ENCODE measurements at regions not wholly inside any gene's neighbourhood (a gene's known extent, or its start where the extent isn't known, plus 50 kb on each side); places are given as distances from the start of the nearest gene placed in this dataset.
"Not testable (repeated sequence)": the region's sequence is repeated elsewhere in the genome, so short reads cannot be mapped to it uniquely, and the experiment has no call there.

DNA sequence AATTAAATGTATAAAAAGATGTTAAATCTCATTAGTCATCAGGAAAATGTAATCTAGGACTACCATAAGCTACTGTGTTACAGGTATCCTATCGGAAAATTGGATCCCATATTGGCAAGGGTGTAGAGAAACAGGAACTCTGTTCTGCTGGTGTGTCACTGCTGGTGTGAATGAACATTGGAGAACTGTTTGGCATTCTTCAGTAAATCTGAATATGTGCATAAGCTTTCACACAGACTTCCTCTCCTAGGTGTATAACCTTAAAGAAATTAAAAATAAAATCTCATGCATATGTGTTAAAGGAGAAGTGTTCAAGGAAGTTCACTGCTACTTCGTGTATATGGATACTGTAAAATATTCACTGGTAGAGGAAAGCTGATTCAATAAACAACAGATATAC is 484.6 kb upstream of the TLE4 start:
- H3K4me1 ChIP-seq (ENCODE audit: control insufficient read depth in 1 of 2, extremely low read depth in 1 of 2, insufficient read depth in 2 of 2, low read length in 2 of 2) = no peaks in the 10 kb centered on the region
- no peaks in the 10 kb centered on the region for H3K27me3 ChIP-seq (replicated peaks in 1 of 2; ENCODE audit: control insufficient read depth in 2 of 2, extremely low read depth in 1 of 2, insufficient read depth in 2 of 2, low read length in 1 of 2)
- H3K27ac ChIP-seq (ENCODE audit: low read length) = no peak overlapping the region
- H3K36me3 Mint-ChIP-seq = no peaks in the 10 kb centered on the region
- H3K4me3 Mint-ChIP-seq = no peak overlapping the region
- ATAC-seq (replicated peaks in 1 of 4) = no peak
- CTCF ChIA-PET = no interaction called here
- peaks cover 2 to 16% (median 6%) of the 10 kb centered on the region in 3 donors for H3K9me3 Mint-ChIP-seq
- H3K27ac Mint-ChIP-seq = no peak overlapping the region
- DNase-seq = no peak
- H3K9me3 ChIP-seq = peaks cover 4% of the 10 kb centered on the region
- no peaks in the 10 kb centered on the region for H3K36me3 ChIP-seq (ENCODE audit: control insufficient read depth in 2 of 2, extremely low read depth in 1 of 2, insufficient read depth in 1 of 2, low read length in 1 of 2)
- WGBS (ENCODE audit: insufficient coverage) = 80% methylated on average over 1 of the region's 2 CpGs
- POLR2A ChIA-PET = no interaction called here
- H3K4me1 Mint-ChIP-seq = no peaks in the 10 kb centered on the region
- no peak overlapping the region for H3K4me3 ChIP-seq (ENCODE audit: control insufficient read depth in 1 of 2, extremely low read depth in 1 of 2, low read length in 1 of 2)
- H3K27me3 Mint-ChIP-seq = no peaks in the 10 kb centered on the region

DNA sequence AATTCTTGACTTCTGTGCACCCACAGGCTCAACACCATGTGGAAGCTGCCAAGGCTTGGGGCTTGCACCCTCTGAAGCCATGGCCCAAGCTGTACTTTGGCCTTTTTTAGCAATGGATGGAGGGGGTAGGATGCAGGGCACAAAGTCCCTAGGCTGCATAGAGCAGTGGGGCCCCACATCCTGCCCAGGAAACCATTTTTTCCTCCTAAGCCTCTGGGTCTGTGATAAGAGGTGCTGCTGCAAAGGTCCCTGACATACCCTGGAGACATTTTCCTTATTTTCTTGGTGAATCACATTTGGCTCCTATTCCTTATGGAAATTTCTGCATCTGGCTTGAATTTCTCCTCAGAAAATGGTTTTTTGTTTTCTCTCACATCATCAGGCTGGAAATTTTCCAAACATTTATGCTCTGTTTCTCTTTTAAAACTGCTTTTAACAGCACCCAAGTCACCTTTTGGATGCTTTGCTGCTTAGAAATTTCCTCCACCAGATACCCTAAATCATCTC is 482.7 kb upstream of the TLE4 start:
- H3K27me3 Mint-ChIP-seq = no peaks in the 10 kb centered on the region
- H3K36me3 Mint-ChIP-seq = no peaks in the 10 kb centered on the region
- ChIA-PET POLR2A (no interaction called here), CTCF (no interaction called here)
- Histone ChIP-seq H3K36me3 (ENCODE audit: control insufficient read depth in 2 of 2, extremely low read depth in 1 of 2, insufficient read depth in 1 of 2, low read length in 1 of 2) (no peaks in the 10 kb centered on the region), H3K9me3 (peaks cover 4% of the 10 kb centered on the region), H3K4me3 (ENCODE audit: control insufficient read depth in 1 of 2, extremely low read depth in 1 of 2, low read length in 1 of 2) (no peak overlapping the region), H3K27ac (ENCODE audit: low read length) (no peak overlapping the region), H3K4me1 (ENCODE audit: control insufficient read depth in 1 of 2, extremely low read depth in 1 of 2, insufficient read depth in 2 of 2, low read length in 2 of 2) (no peaks in the 10 kb centered on the region), H3K27me3 (replicated peaks in 1 of 2; ENCODE audit: control insufficient read depth in 2 of 2, extremely low read depth in 1 of 2, insufficient read depth in 2 of 2, low read length in 1 of 2) (no peaks in the 10 kb centered on the region)
- no peak for DNase-seq
- no peak overlapping the region for H3K4me3 Mint-ChIP-seq
- H3K9me3 Mint-ChIP-seq = peaks cover 2 to 16% (median 6%) of the 10 kb centered on the region in 3 donors
- no peak overlapping the region for H3K27ac Mint-ChIP-seq
- no peaks in the 10 kb centered on the region for H3K4me1 Mint-ChIP-seq
- ATAC-seq (replicated peaks in 1 of 4) = no peak

DNA sequence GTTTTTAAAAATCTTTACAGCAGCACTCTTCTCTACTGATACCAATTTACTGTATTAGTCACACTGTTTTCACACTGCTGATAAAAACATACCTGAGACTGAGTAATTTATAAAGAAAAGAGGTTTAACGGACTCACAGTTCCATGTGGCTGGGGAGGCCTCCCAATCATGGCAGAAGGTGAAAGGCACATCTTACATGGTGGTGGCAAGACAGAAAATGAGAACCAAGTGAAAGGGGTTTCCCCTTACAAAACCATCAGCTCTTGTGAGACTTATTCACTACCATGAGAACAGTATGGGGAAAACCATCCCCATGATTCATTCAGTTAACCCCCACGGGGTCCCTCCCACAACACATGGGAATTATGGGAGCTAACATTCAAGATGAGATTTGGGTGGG is 481.9 kb upstream of the TLE4 start:
- H3K27me3 Mint-ChIP-seq; POLR2A ChIA-PET; H3K4me3 ChIP-seq (ENCODE audit: control insufficient read depth in 1 of 2, extremely low read depth in 1 of 2, low read length in 1 of 2); H3K27me3 ChIP-seq (replicated peaks in 1 of 2; ENCODE audit: control insufficient read depth in 2 of 2, extremely low read depth in 1 of 2, insufficient read depth in 2 of 2, low read length in 1 of 2); H3K36me3 ChIP-seq (ENCODE audit: control insufficient read depth in 2 of 2, extremely low read depth in 1 of 2, insufficient read depth in 1 of 2, low read length in 1 of 2); H3K27ac ChIP-seq (ENCODE audit: low read length); H3K4me3 Mint-ChIP-seq; H3K27ac Mint-ChIP-seq; H3K9me3 ChIP-seq; H3K36me3 Mint-ChIP-seq; DNase-seq; H3K4me1 ChIP-seq (ENCODE audit: control insufficient read depth in 1 of 2, extremely low read depth in 1 of 2, insufficient read depth in 2 of 2, low read length in 2 of 2); ATAC-seq (replicated peaks in 1 of 4); CTCF ChIA-PET; H3K4me1 Mint-ChIP-seq: not testable (repeated sequence)
- H3K9me3 Mint-ChIP-seq = peaks cover 2 to 13% (median 6%) of the 10 kb centered on the region in 3 donors
- WGBS (ENCODE audit: insufficient coverage) = no CpG with 5 or more reads among the region's 2 CpGs

DNA sequence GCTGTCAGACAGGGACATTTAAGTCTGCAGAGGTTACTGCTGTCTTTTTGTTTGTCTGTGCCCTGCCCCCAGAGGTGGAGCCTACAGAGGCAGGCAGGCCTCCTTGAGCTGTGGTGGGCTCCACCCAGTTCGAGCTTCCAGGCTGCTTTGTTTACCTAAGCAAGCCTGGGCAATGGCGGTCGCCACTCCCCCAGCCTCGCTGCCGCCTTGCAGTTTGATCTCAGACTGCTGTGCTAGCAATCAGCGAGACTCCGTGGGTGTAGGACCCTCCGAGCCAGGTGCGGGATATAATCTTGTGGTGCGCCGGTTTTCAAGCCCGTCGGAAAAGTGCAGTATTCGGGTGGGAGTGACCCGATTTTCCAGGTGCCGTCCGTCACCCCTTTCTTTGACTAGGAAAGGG is 468.5 kb upstream of the TLE4 start:
- DNase-seq; H3K9me3 Mint-ChIP-seq; POLR2A ChIA-PET; ATAC-seq (replicated peaks in 1 of 4); H3K4me1 ChIP-seq (ENCODE audit: control insufficient read depth in 1 of 2, extremely low read depth in 1 of 2, insufficient read depth in 2 of 2, low read length in 2 of 2); H3K4me3 Mint-ChIP-seq; H3K27me3 ChIP-seq (replicated peaks in 1 of 2; ENCODE audit: control insufficient read depth in 2 of 2, extremely low read depth in 1 of 2, insufficient read depth in 2 of 2, low read length in 1 of 2); H3K27ac ChIP-seq (ENCODE audit: low read length); H3K36me3 Mint-ChIP-seq; CTCF ChIA-PET; H3K36me3 ChIP-seq (ENCODE audit: control insufficient read depth in 2 of 2, extremely low read depth in 1 of 2, insufficient read depth in 1 of 2, low read length in 1 of 2); H3K4me3 ChIP-seq (ENCODE audit: control insufficient read depth in 1 of 2, extremely low read depth in 1 of 2, low read length in 1 of 2); H3K27me3 Mint-ChIP-seq; H3K27ac Mint-ChIP-seq; H3K9me3 ChIP-seq; H3K4me1 Mint-ChIP-seq: not testable (repeated sequence)
- 100% methylated on average over 4 of the region's 17 CpGs for WGBS (ENCODE audit: insufficient coverage)

DNA sequence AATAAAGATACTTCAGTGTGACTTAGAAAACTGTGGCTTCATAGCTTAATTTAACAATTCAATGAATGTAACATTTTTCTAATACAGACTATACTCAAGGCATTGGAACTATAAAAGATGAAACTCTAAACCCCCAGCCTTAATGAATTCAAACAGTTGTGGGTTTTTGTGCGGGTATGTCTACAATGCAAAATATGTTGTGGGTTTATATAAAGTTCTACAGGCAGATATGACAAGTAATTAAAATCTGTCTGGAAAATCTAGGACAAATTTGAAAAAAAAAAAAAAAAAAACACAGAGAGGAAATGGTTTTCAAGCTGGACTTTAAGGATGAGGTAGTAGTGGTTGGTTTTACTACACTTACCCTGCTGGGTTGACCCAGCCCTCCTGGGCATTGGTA is 467.5 kb upstream of the TLE4 start:
- no peaks in the 10 kb centered on the region for H3K4me1 ChIP-seq (ENCODE audit: control insufficient read depth in 1 of 2, extremely low read depth in 1 of 2, insufficient read depth in 2 of 2, low read length in 2 of 2)
- POLR2A ChIA-PET = no interaction called here
- no peaks in the 10 kb centered on the region for H3K36me3 ChIP-seq (ENCODE audit: control insufficient read depth in 2 of 2, extremely low read depth in 1 of 2, insufficient read depth in 1 of 2, low read length in 1 of 2)
- peaks cover 0 to 10% (median 8%) of the 10 kb centered on the region in 3 donors for H3K9me3 Mint-ChIP-seq
- H3K27ac ChIP-seq (ENCODE audit: low read length) = no peak overlapping the region
- peaks cover 0 to 3% of the 10 kb centered on the region in 2 donors for H3K27me3 Mint-ChIP-seq
- DNase-seq = no peak
- no peaks in the 10 kb centered on the region for H3K36me3 Mint-ChIP-seq
- H3K9me3 ChIP-seq = no peaks in the 10 kb centered on the region
- no CpG with 5 or more reads among the region's 1 CpG for WGBS (ENCODE audit: insufficient coverage)
- no peaks in the 10 kb centered on the region for H3K4me1 Mint-ChIP-seq
- no peak overlapping the region for H3K4me3 ChIP-seq (ENCODE audit: control insufficient read depth in 1 of 2, extremely low read depth in 1 of 2, low read length in 1 of 2)
- CTCF ChIA-PET = interaction anchor here in 1 of 2 donors (0.6 kb wide), 1 partner anchor 1505 kb away, joined by 3 read pairs; no protein-coding TSS in a partner anchor
- no peak overlapping the region for H3K4me3 Mint-ChIP-seq
- no peak for ATAC-seq (replicated peaks in 1 of 4)
- H3K27ac Mint-ChIP-seq = no peak overlapping the region
- no peaks in the 10 kb centered on the region for H3K27me3 ChIP-seq (replicated peaks in 1 of 2; ENCODE audit: control insufficient read depth in 2 of 2, extremely low read depth in 1 of 2, insufficient read depth in 2 of 2, low read length in 1 of 2)

DNA sequence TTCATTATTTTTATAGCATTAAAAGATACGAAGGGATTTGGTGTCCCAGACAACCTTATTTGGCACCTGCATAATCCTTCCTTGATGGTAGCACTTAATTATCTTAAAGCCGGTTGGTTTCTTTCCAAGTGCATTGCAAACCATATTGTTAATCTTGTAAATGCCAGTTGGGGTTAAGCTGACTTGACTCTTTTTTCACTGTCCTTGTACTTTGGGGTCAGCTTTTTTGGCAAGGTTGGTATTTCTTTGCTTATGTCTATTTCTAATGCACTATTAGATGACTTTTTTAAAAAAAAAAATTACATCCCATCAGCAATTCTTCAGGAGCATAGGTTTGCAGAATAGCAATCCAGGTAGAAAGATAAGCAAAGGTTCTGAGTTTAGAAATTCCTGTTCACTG is 466.8 kb upstream of the TLE4 start:
- H3K9me3 Mint-ChIP-seq = peaks cover 0 to 17% (median 10%) of the 10 kb centered on the region in 3 donors
- ChIA-PET CTCF (no interaction called here), POLR2A (no interaction called here)
- DNase-seq (no peak), ATAC-seq (replicated peaks in 1 of 4) (no peak)
- no peaks in the 10 kb centered on the region for H3K9me3 ChIP-seq
- no peaks in the 10 kb centered on the region for H3K27me3 ChIP-seq (replicated peaks in 1 of 2; ENCODE audit: control insufficient read depth in 2 of 2, extremely low read depth in 1 of 2, insufficient read depth in 2 of 2, low read length in 1 of 2)
- H3K36me3 ChIP-seq (ENCODE audit: control insufficient read depth in 2 of 2, extremely low read depth in 1 of 2, insufficient read depth in 1 of 2, low read length in 1 of 2) = no peaks in the 10 kb centered on the region
- peaks cover 0 to 3% of the 10 kb centered on the region in 2 donors for H3K27me3 Mint-ChIP-seq
- H3K27ac Mint-ChIP-seq = no peak overlapping the region
- no peaks in the 10 kb centered on the region for H3K4me1 Mint-ChIP-seq
- WGBS (ENCODE audit: insufficient coverage) = no CpG with 5 or more reads among the region's 2 CpGs
- H3K4me3 ChIP-seq (ENCODE audit: control insufficient read depth in 1 of 2, extremely low read depth in 1 of 2, low read length in 1 of 2) = no peak overlapping the region
- no peaks in the 10 kb centered on the region for H3K36me3 Mint-ChIP-seq
- no peak overlapping the region for H3K27ac ChIP-seq (ENCODE audit: low read length)
- H3K4me1 ChIP-seq (ENCODE audit: control insufficient read depth in 1 of 2, extremely low read depth in 1 of 2, insufficient read depth in 2 of 2, low read length in 2 of 2) = no peaks in the 10 kb centered on the region
- H3K4me3 Mint-ChIP-seq = no peak overlapping the region

DNA sequence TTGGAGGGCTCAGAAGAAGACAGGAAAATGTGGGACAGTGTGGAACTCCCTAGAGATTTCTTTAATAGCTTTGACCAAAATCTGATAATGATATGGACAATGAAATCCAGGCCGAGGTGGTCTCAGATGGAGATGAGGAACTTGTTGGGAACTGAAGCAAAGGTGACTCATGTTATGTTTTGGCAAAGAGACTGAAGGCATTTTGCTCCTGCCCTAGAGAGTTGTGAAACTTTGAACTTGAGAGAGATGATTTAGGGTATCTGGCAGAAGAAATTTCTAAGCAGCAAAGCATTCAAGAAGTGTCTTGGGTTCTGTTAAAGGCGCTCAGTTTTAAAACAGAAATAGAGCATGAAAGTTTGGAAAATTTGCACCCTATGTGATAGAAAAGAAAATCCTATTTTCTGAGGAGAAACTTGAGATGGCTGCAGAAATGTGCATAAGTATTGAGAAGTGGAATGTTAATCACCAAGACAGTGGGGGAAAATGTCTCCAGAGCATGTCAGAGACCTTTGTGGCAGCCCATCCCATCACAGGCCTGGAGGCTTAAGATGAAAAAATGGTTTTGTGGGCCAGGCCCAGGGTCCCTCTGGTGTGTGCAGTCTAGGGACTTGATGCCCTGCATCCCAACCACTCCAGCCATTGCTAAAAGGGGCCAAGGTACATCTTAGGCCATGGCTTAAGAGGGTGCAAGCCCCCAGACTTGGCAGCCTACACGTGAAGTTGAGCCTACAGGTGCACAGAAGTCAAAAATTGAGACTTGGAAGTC is 463.7 kb upstream of the TLE4 start:
- Mint-ChIP-seq H3K4me3 (no peak overlapping the region), H3K36me3 (no peaks in the 10 kb centered on the region), H3K4me1 (no peaks in the 10 kb centered on the region), H3K9me3 (peaks cover 0 to 20% (median 10%) of the 10 kb centered on the region in 3 donors), H3K27me3 (peaks cover 0 to 3% of the 10 kb centered on the region in 2 donors), H3K27ac (no peak overlapping the region)
- Histone ChIP-seq H3K27me3 (replicated peaks in 1 of 2; ENCODE audit: control insufficient read depth in 2 of 2, extremely low read depth in 1 of 2, insufficient read depth in 2 of 2, low read length in 1 of 2) (no peaks in the 10 kb centered on the region), H3K4me1 (ENCODE audit: control insufficient read depth in 1 of 2, extremely low read depth in 1 of 2, insufficient read depth in 2 of 2, low read length in 2 of 2) (no peaks in the 10 kb centered on the region), H3K27ac (ENCODE audit: low read length) (no peak overlapping the region), H3K4me3 (ENCODE audit: control insufficient read depth in 1 of 2, extremely low read depth in 1 of 2, low read length in 1 of 2) (no peak overlapping the region), H3K36me3 (ENCODE audit: control insufficient read depth in 2 of 2, extremely low read depth in 1 of 2, insufficient read depth in 1 of 2, low read length in 1 of 2) (no peaks in the 10 kb centered on the region), H3K9me3 (no peaks in the 10 kb centered on the region)
- DNase-seq (no peak), ATAC-seq (replicated peaks in 1 of 4) (no peak)
- 75% methylated on average over 2 of the region's 3 CpGs for WGBS (ENCODE audit: insufficient coverage)
- ChIA-PET POLR2A (no interaction called here), CTCF (no interaction called here)

All from T-cell (primary cell).